T-helper 9 cell (primary cell): ENCODE measurements at regions not wholly inside any gene's neighbourhood (a gene's known extent, or its start where the extent isn't known, plus 50 kb on each side); places are given as distances from the start of the nearest gene placed in this dataset.

Experiments used
- DNase-seq: peaks from one replicate; pipeline ENCODE4 v3.0.0-alpha.2; 2020

- DNase-seq = no peak
Observed at GRCh38 chr1:239833723-239834122, 258.0 kb upstream of the FMN2 start.

DNA sequence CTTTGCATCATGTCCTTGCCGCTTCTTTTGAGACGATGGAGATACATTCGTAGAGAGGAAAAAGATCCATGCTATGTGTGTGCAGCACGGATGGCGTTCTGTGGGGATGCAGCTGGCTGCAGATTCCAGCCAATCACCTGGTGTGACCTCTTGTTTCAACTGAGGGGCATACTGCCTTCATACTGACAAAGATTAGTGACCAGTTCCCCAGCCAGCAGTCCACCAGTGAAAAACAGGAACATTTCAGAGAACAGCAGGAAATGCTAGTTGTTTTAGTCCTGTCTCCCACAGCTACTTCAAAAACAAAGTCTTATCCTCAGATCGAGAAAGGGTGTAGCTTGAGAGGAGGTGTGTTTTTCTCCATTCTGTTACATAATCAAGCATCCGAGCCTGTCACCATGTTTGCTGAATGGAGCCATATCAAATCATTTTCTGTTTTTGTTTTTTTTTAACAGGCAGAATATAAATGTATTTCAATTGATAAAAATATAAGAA, 255.7 kb upstream of the FMN2 start:
- DNase-seq = no peak

- no peak for DNase-seq
Observed at GRCh38 chr1:239840336-239840735, 251.3 kb upstream of the FMN2 start.

DNA sequence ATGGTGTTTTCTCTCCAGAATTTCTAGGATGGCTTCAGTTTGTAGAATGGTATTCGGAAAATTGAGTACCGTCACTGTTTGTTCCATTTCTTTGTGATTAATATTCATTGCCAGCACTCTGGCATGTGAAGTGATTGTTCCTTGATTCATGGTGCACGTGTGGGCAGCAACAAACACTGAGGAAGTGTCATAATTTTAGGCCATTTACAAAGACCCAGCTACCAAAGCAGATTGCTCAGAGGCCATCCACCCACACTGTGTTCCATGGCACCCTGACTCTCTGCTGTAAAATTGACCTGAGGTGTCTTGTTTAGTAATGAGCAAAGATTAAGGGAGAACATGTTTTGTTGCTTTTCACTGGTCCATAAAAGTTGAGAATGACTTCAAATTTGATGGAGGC, 250.9 kb upstream of the FMN2 start:
- DNase-seq = no peak

DNA sequence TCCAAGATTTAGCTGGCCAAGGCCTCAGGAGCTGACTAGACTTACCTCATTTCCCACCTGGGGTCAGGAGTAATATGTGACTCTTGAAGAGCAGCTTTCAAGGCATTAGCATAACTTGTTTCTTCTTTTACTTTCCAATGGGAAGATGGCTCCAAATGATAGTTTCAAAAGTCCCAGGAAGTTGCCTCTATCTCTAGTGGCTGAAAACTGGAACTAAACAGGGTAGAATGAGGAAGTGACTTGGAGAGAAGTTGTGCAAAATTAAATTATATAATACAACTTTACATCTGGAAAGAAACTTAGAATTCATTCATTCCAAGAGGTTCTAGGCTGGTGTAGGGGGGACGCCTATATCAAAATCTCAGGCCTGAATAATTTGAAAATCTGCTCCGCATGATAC, 250.1 kb upstream of the FMN2 start:
- no peak for DNase-seq

GRCh38 chr1:239843541-239843940, 248.1 kb upstream of the FMN2 start:
- no peak for DNase-seq

GRCh38 chr1:239844833-239845232, 246.8 kb upstream of the FMN2 start:
- no peak for DNase-seq

GRCh38 chr1:239854922-239855321, 236.8 kb upstream of the FMN2 start:
- DNase-seq = no peak

GRCh38 chr1:239856067-239856466, 235.6 kb upstream of the FMN2 start:
- no peak for DNase-seq

- DNase-seq = no peak
Observed at GRCh38 chr1:239856924-239857323, 234.8 kb upstream of the FMN2 start.

GRCh38 chr1:239858057-239858456, 233.6 kb upstream of the FMN2 start:
- DNase-seq = no peak

DNA sequence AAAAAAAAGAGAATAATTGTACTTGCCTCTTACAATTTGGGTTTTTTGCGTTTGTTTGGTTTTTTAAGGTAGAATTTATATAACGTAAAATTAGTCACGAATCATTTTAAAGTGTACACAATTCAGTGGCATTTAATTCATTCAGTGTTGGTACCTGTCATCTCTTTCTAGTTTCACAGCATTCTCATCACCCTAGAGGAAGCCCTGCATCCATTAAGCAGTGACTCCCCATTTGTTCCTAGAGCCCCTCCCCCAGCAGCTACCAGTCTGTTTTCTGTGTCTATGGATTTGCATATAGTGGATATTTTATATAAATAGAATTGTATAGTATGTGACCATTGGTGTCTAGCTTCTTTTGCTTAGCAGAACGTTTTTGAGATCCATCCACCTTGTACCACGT, 233.2 kb upstream of the FMN2 start:
- DNase-seq = no peak

- DNase-seq = no peak
Observed at GRCh38 chr1:239861985-239862384, 229.7 kb upstream of the FMN2 start.

- no peak for DNase-seq
Observed at GRCh38 chr1:239868058-239868832, 223.4 kb upstream of the FMN2 start.

- no peak for DNase-seq
Observed at GRCh38 chr1:239870194-239870593, 221.5 kb upstream of the FMN2 start.

GRCh38 chr1:239872626-239873025, 219.1 kb upstream of the FMN2 start:
- DNase-seq = no peak

- DNase-seq = no peak
Observed at GRCh38 chr1:239874831-239875230, 216.9 kb upstream of the FMN2 start.

GRCh38 chr1:239879321-239880170, 212.1 kb upstream of the FMN2 start:
- DNase-seq = no peak

GRCh38 chr1:239882967-239883366, 208.7 kb upstream of the FMN2 start:
- no peak for DNase-seq

GRCh38 chr1:239884796-239885195, 206.9 kb upstream of the FMN2 start:
- no peak for DNase-seq

DNA sequence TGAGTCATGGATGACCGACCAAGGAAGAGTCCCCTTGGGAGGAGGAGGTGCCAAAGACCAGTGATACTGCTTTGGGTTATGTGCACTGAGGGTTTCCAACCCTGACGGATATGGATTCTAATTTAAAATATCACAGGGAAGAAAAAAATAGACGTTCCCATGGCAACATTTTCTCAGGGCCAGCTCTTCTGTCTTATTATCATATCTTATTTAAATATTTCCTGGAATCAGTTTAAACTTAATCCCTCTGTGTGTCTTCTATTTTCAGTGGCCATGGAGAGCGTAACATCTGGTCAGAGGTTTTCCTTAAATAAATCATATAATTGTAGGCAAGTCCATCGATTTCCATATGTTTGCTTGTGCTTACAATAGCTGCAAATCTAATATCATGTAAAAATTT, 205.4 kb upstream of the FMN2 start:
- no peak for DNase-seq

DNA sequence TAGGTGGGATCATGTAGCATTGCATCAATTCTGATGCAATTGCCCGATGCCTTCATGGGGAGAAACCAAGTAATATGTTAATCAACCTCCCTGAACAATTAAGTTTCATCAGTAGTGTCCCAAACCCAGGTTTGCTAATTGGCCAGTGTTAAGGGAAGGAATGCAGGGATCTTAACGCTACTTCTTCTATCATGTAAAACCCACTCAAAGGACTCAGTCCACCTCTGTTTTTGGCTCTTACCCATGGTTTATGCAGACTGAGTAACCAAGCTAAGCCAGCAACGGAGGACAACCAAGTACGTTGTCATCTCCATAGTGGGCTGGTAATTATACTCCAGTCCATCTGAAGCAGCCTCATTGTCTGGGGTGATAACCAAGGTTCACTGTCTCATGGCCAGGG, 203.0 kb upstream of the FMN2 start:
- DNase-seq = no peak

GRCh38 chr1:239891621-239892358, 199.9 kb upstream of the FMN2 start:
- DNase-seq = no peak
